HG03095 (cell line): ENCODE measurements at regions not wholly inside any gene's neighbourhood (a gene's known extent, or its start where the extent isn't known, plus 50 kb on each side); places are given as distances from the start of the nearest gene placed in this dataset.

Source experiments
- ATAC-seq: cut with Tn5 transposase; IDR thresholded peaks from one replicate; pipeline ENCODE4 v1.9.1; 2021; ENCODE audit warnings: moderate library complexity; ENCODE audit not compliant: unreplicated experiment

GRCh38 chr4:20302336-20302735 is 50.6 kb downstream of the SLIT2 start:
- ATAC-seq: no peak

- ATAC-seq: no peak
Observed at GRCh38 chr4:20305976-20306375, 54.3 kb downstream of the SLIT2 start.

- no peak for ATAC-seq
Observed at GRCh38 chr4:20311856-20312255, 60.2 kb downstream of the SLIT2 start.

- ATAC-seq: no peak
Observed at GRCh38 chr4:20313237-20314030, 61.7 kb downstream of the SLIT2 start.

- ATAC-seq: no peak
Observed at GRCh38 chr4:20317424-20317985, 65.8 kb downstream of the SLIT2 start.

GRCh38 chr4:20318001-20318908 is 66.5 kb downstream of the SLIT2 start:
- ATAC-seq: no peak

GRCh38 chr4:20318909-20319277 is 67.2 kb downstream of the SLIT2 start:
- ATAC-seq: no peak

- no peak for ATAC-seq
Observed at GRCh38 chr4:20319825-20320612, 68.3 kb downstream of the SLIT2 start.

GRCh38 chr4:20323991-20324390 is 72.3 kb downstream of the SLIT2 start:
- ATAC-seq: no peak

GRCh38 chr4:20326460-20326859 is 74.8 kb downstream of the SLIT2 start:
- ATAC-seq: no peak

GRCh38 chr4:20326977-20327376 is 75.3 kb downstream of the SLIT2 start:
- ATAC-seq: no peak

- ATAC-seq: no peak
Observed at GRCh38 chr4:20327808-20328207, 76.1 kb downstream of the SLIT2 start.

GRCh38 chr4:20331642-20332041 is 79.9 kb downstream of the SLIT2 start:
- no peak for ATAC-seq

- ATAC-seq: no peak
Observed at GRCh38 chr4:20333141-20333715, 81.5 kb downstream of the SLIT2 start.

- no peak for ATAC-seq
Observed at GRCh38 chr4:20337261-20337664, 85.6 kb downstream of the SLIT2 start.

GRCh38 chr4:20338841-20339240 is 87.1 kb downstream of the SLIT2 start:
- no peak for ATAC-seq

- ATAC-seq: no peak
Observed at GRCh38 chr4:20341134-20341738, 89.5 kb downstream of the SLIT2 start.

GRCh38 chr4:20347531-20347930 is 95.8 kb downstream of the SLIT2 start:
- ATAC-seq: no peak

GRCh38 chr4:20348411-20348810 is 96.7 kb downstream of the SLIT2 start:
- no peak for ATAC-seq
